Hepatocyte (in vitro differentiated cells): ENCODE measurements at regions not wholly inside any gene's neighbourhood (a gene's known extent, or its start where the extent isn't known, plus 50 kb on each side); places are given as distances from the start of the nearest gene placed in this dataset.

Experiments
- CTCF ChIP-seq: fragments of 200-600 bp; sonication (generic); IDR thresholded peaks from 2 replicates; pipeline ENCODE4 v1.5.1; 2016; ENCODE audit warnings: antibody characterized with exemption, mild to moderate bottlenecking; ENCODE audit not compliant: poor library complexity
- EZH2 ChIP-seq: fragments of 200-600 bp; sonication (generic); IDR thresholded peaks from 2 replicates; pipeline ENCODE4 v1.6.1; 2016; ENCODE audit warnings: antibody characterized with exemption, mild to moderate bottlenecking, borderline replicate concordance
- EZH2phosphoT487 ChIP-seq: fragments of 200-600 bp; sonication (generic); IDR thresholded peaks from one replicate; pipeline ENCODE4 v1.6.1; 2018; ENCODE audit warnings: antibody characterized with exemption, mild to moderate bottlenecking, low read depth, moderate library complexity; ENCODE audit not compliant: unreplicated experiment, severe bottlenecking

GRCh38 chr7:56229631-56230030 lies 113.4 kb upstream of the NUPR2 start:
- TF ChIP-seq CTCF, result no peak
- no peak for TF ChIP-seq EZH2
- TF ChIP-seq EZH2phosphoT487, result no peak
